ENCODE measurements at regions not wholly inside any gene's neighbourhood (a gene's known extent, or its start where the extent isn't known, plus 50 kb on each side); places are given as distances from the start of the nearest gene placed in this dataset.

- TF ChIP-seq CTCF (IDR thresholded peaks at IDR 0.05) (no peak), POLR2A (IDR thresholded peaks at IDR 0.05) (no peak)
These were observed 841.0 kb downstream of the FAM133A start for GRCh38 chrX:94515009-94515408.
